ENCODE measurements at regions not wholly inside any gene's neighbourhood (a gene's known extent, or its start where the extent isn't known, plus 50 kb on each side); places are given as distances from the start of the nearest gene placed in this dataset.

GRCh38 chr18:7349181-7349837 lies 118.4 kb downstream of the LRRC30 start:
- DNase-seq (ENCODE audit: low read depth in 2 of 2) = no peak

GRCh38 chr18:7358989-7359726 lies 128.3 kb downstream of the LRRC30 start:
- no peak for DNase-seq (ENCODE audit: low read depth in 2 of 2)

- DNase-seq (ENCODE audit: low read depth in 2 of 2) = no peak
Observed at GRCh38 chr18:7360606-7361170, 129.8 kb downstream of the LRRC30 start.

- no peak for DNase-seq (ENCODE audit: low read depth in 2 of 2)
Observed at GRCh38 chr18:7363338-7363737, 132.4 kb downstream of the LRRC30 start.

GRCh38 chr18:7366597-7366996 lies 135.7 kb downstream of the LRRC30 start:
- no peak for DNase-seq (ENCODE audit: low read depth in 2 of 2)

GRCh38 chr18:7367336-7367735 lies 136.4 kb downstream of the LRRC30 start:
- no peak for DNase-seq (ENCODE audit: low read depth in 2 of 2)

GRCh38 chr18:7369006-7369405 lies 138.1 kb downstream of the LRRC30 start:
- DNase-seq (ENCODE audit: low read depth in 2 of 2) = no peak

GRCh38 chr18:7370375-7370774 lies 139.5 kb downstream of the LRRC30 start:
- no peak for DNase-seq (ENCODE audit: low read depth in 2 of 2)

GRCh38 chr18:7370802-7371201 lies 139.9 kb downstream of the LRRC30 start:
- DNase-seq (ENCODE audit: low read depth in 2 of 2) = no peak

GRCh38 chr18:7373441-7373840 lies 142.6 kb downstream of the LRRC30 start:
- DNase-seq (ENCODE audit: low read depth in 2 of 2) = no peak

GRCh38 chr18:7381307-7381706 lies 150.4 kb downstream of the LRRC30 start:
- DNase-seq (ENCODE audit: low read depth in 2 of 2) = no peak

- DNase-seq (ENCODE audit: low read depth in 2 of 2) = no peak
Observed at GRCh38 chr18:7382328-7383001, 151.6 kb downstream of the LRRC30 start.

- DNase-seq (ENCODE audit: low read depth in 2 of 2) = no peak
Observed at GRCh38 chr18:7383002-7383980, 152.4 kb downstream of the LRRC30 start.

- no peak for DNase-seq (ENCODE audit: low read depth in 2 of 2)
Observed at GRCh38 chr18:7388741-7389140, 157.9 kb downstream of the LRRC30 start.

- DNase-seq (ENCODE audit: low read depth in 2 of 2) = no peak
Observed at GRCh38 chr18:7390731-7391492, 160.0 kb downstream of the LRRC30 start.

GRCh38 chr18:7393080-7393479 lies 162.2 kb downstream of the LRRC30 start:
- no peak for DNase-seq (ENCODE audit: low read depth in 2 of 2)

GRCh38 chr18:7394050-7394659 lies 163.3 kb downstream of the LRRC30 start:
- no peak for DNase-seq (ENCODE audit: low read depth in 2 of 2)

GRCh38 chr18:7395566-7395965 lies 164.7 kb downstream of the LRRC30 start:
- DNase-seq (ENCODE audit: low read depth in 2 of 2) = no peak

- no peak for DNase-seq (ENCODE audit: low read depth in 2 of 2)
Observed at GRCh38 chr18:7413906-7414305, 153.2 kb upstream of the PTPRM start.

- DNase-seq (ENCODE audit: low read depth in 2 of 2) = no peak
Observed at GRCh38 chr18:7414459-7414858, 152.7 kb upstream of the PTPRM start.
